ENCODE measurements at regions not wholly inside any gene's neighbourhood (a gene's known extent, or its start where the extent isn't known, plus 50 kb on each side); places are given as distances from the start of the nearest gene placed in this dataset.
"Not testable (repeated sequence)": the region's sequence is repeated elsewhere in the genome, so short reads cannot be mapped to it uniquely, and the experiment has no call there.

GRCh38 chr14:103231376-103232019 is 102.5 kb upstream of the EIF5 start:
- DNase-seq (ENCODE audit: low spot score in 2 of 2), result no peak

GRCh38 chr14:103232031-103232808 is 101.8 kb upstream of the EIF5 start:
- DNase-seq (ENCODE audit: low spot score in 2 of 2), result no peak
- Histone ChIP-seq H3K4me1 (no peaks in the 10 kb centered on the region), H3K36me3 (replicated peaks) (no peaks in the 10 kb centered on the region), H3K4me3 (no peak overlapping the region), H3K27me3 (ENCODE audit: low read depth) (no peaks in the 10 kb centered on the region), H3K9me3 (no peaks in the 10 kb centered on the region)
- in situ Hi-C loops (cut with MboI; ENCODE audit: low sequenced_read_pairs), result no loop called here

More at GRCh38 chr14:103231376-103232019, 102.5 kb upstream of the EIF5 start:
- Histone ChIP-seq H3K4me1 (no peaks in the 10 kb centered on the region), H3K9me3 (no peaks in the 10 kb centered on the region), H3K36me3 (replicated peaks) (no peaks in the 10 kb centered on the region), H3K4me3 (no peak overlapping the region), H3K27me3 (ENCODE audit: low read depth) (no peaks in the 10 kb centered on the region)
- in situ Hi-C loops (cut with MboI; ENCODE audit: low sequenced_read_pairs), result no loop called here

GRCh38 chr14:103232831-103233319 is 101.2 kb upstream of the EIF5 start:
- Histone ChIP-seq H3K36me3 (replicated peaks) (no peaks in the 10 kb centered on the region), H3K9me3 (no peaks in the 10 kb centered on the region), H3K4me3 (no peak overlapping the region), H3K4me1 (no peaks in the 10 kb centered on the region), H3K27me3 (ENCODE audit: low read depth) (no peaks in the 10 kb centered on the region)
- in situ Hi-C loops (cut with MboI; ENCODE audit: low sequenced_read_pairs), result no loop called here
- DNase-seq (ENCODE audit: low spot score in 2 of 2), result no peak

- Histone ChIP-seq H3K4me1 (no peaks in the 10 kb centered on the region), H3K36me3 (replicated peaks) (no peaks in the 10 kb centered on the region), H3K27me3 (ENCODE audit: low read depth) (no peaks in the 10 kb centered on the region), H3K4me3 (no peak overlapping the region), H3K9me3 (no peaks in the 10 kb centered on the region)
- DNase-seq (ENCODE audit: low spot score in 2 of 2), result no peak
- in situ Hi-C loops (cut with MboI; ENCODE audit: low sequenced_read_pairs), result no loop called here
Observed at GRCh38 chr14:103233328-103233727, 100.7 kb upstream of the EIF5 start.

GRCh38 chr14:103234826-103235225 is 99.2 kb upstream of the EIF5 start:
- DNase-seq (ENCODE audit: low spot score in 2 of 2); H3K9me3 ChIP-seq; in situ Hi-C loops (cut with MboI; ENCODE audit: low sequenced_read_pairs); H3K27me3 ChIP-seq (ENCODE audit: low read depth); H3K4me1 ChIP-seq; H3K4me3 ChIP-seq; H3K36me3 ChIP-seq (replicated peaks): not testable (repeated sequence)

- in situ Hi-C loops (cut with MboI; ENCODE audit: low sequenced_read_pairs); DNase-seq (ENCODE audit: low spot score in 2 of 2); H3K4me3 ChIP-seq; H3K36me3 ChIP-seq (replicated peaks); H3K4me1 ChIP-seq; H3K27me3 ChIP-seq (ENCODE audit: low read depth); H3K9me3 ChIP-seq: not testable (repeated sequence)
Observed at GRCh38 chr14:103235506-103235905, 98.5 kb upstream of the EIF5 start.

GRCh38 chr14:103239751-103240150 is 94.3 kb upstream of the EIF5 start:
- H3K4me1 ChIP-seq, result no peaks in the 10 kb centered on the region
- in situ Hi-C loops (cut with MboI; ENCODE audit: low sequenced_read_pairs), result no loop called here
- no peak for DNase-seq (ENCODE audit: low spot score in 2 of 2)
- H3K9me3 ChIP-seq, result peaks cover 8% of the 10 kb centered on the region
- H3K4me3 ChIP-seq, result no peak overlapping the region
- no peaks in the 10 kb centered on the region for H3K36me3 ChIP-seq (replicated peaks)
- no peaks in the 10 kb centered on the region for H3K27me3 ChIP-seq (ENCODE audit: low read depth)

- no peaks in the 10 kb centered on the region for H3K27me3 ChIP-seq (ENCODE audit: low read depth)
- H3K36me3 ChIP-seq (replicated peaks), result no peaks in the 10 kb centered on the region
- no peaks in the 10 kb centered on the region for H3K4me1 ChIP-seq
- H3K9me3 ChIP-seq, result peaks cover 8% of the 10 kb centered on the region
- DNase-seq (ENCODE audit: low spot score in 2 of 2), result no peak
- in situ Hi-C loops (cut with MboI; ENCODE audit: low sequenced_read_pairs), result no loop called here
- no peak overlapping the region for H3K4me3 ChIP-seq
Observed at GRCh38 chr14:103241531-103241930, 92.5 kb upstream of the EIF5 start.

- Histone ChIP-seq H3K36me3 (replicated peaks) (no peaks in the 10 kb centered on the region), H3K4me1 (no peaks in the 10 kb centered on the region), H3K4me3 (no peak overlapping the region), H3K9me3 (peaks cover 7% of the 10 kb centered on the region; the same call in 1 of the 2 replicates), H3K27me3 (ENCODE audit: low read depth) (no peaks in the 10 kb centered on the region)
- in situ Hi-C loops (cut with MboI; ENCODE audit: low sequenced_read_pairs), result no loop called here
- no peak for DNase-seq (ENCODE audit: low spot score in 2 of 2)
Observed at GRCh38 chr14:103243764-103244737, 90.0 kb upstream of the EIF5 start.

GRCh38 chr14:103245624-103246031 is 88.4 kb upstream of the EIF5 start:
- in situ Hi-C loops (cut with MboI; ENCODE audit: low sequenced_read_pairs); H3K4me1 ChIP-seq: not testable (repeated sequence)

GRCh38 chr14:103246070-103246469 is 88.0 kb upstream of the EIF5 start:
- DNase-seq (ENCODE audit: low spot score in 2 of 2), result no peak
- in situ Hi-C loops (cut with MboI; ENCODE audit: low sequenced_read_pairs), result no loop called here

More at GRCh38 chr14:103245624-103246031, 88.4 kb upstream of the EIF5 start:
- not testable (repeated sequence) for DNase-seq (ENCODE audit: low spot score in 2 of 2); H3K27me3 ChIP-seq (ENCODE audit: low read depth); H3K4me3 ChIP-seq; H3K9me3 ChIP-seq; H3K36me3 ChIP-seq (replicated peaks)

GRCh38 chr14:103247169-103247606 is 86.8 kb upstream of the EIF5 start:
- Histone ChIP-seq H3K9me3 (no peaks in the 10 kb centered on the region), H3K27me3 (ENCODE audit: low read depth) (no peaks in the 10 kb centered on the region), H3K4me1 (no peaks in the 10 kb centered on the region), H3K36me3 (replicated peaks) (no peaks in the 10 kb centered on the region), H3K4me3 (no peak overlapping the region)
- no peak for DNase-seq (ENCODE audit: low spot score in 2 of 2)
- in situ Hi-C loops (cut with MboI; ENCODE audit: low sequenced_read_pairs), result no loop called here

More at GRCh38 chr14:103246070-103246469, 88.0 kb upstream of the EIF5 start:
- H3K27me3 ChIP-seq (ENCODE audit: low read depth), result no peaks in the 10 kb centered on the region
- no peak overlapping the region for H3K4me3 ChIP-seq
- no peaks in the 10 kb centered on the region for H3K4me1 ChIP-seq
- no peaks in the 10 kb centered on the region for H3K9me3 ChIP-seq
- no peaks in the 10 kb centered on the region for H3K36me3 ChIP-seq (replicated peaks)

- Histone ChIP-seq H3K4me1 (peaks cover 4% of the 10 kb centered on the region), H3K9me3 (no peaks in the 10 kb centered on the region), H3K36me3 (replicated peaks) (no peaks in the 10 kb centered on the region), H3K27me3 (ENCODE audit: low read depth) (no peaks in the 10 kb centered on the region), H3K4me3 (no peak overlapping the region)
- in situ Hi-C loops (cut with MboI; ENCODE audit: low sequenced_read_pairs), result no loop called here
- DNase-seq (ENCODE audit: low spot score in 2 of 2), result no peak
Observed at GRCh38 chr14:103250181-103250580, 83.9 kb upstream of the EIF5 start.
